OCI-LY3 (cell line): ENCODE measurements at regions not wholly inside any gene's neighbourhood (a gene's known extent, or its start where the extent isn't known, plus 50 kb on each side); places are given as distances from the start of the nearest gene placed in this dataset.

Experiments
- H2AFZ ChIP-seq: fragments of 200-600, 300-600 bp; shearing (Covaris generic); 2 replicates; pipeline ENCODE4 v1.6.0; 2014; ENCODE audit warnings: antibody characterized with exemption, low read depth, low read length
- H3K27ac ChIP-seq: fragments of 200-600, 300-600 bp; sonication (generic); 2 replicates; pipeline ENCODE4 v1.5.1; 2014; ENCODE audit warnings: mild to moderate bottlenecking, low read length, moderate library complexity, mixed read lengths
- H3K27me3 ChIP-seq: fragments of 200-600, 300-600 bp; sonication (generic); 2 replicates; pipeline ENCODE4 v1.6.1; 2014; ENCODE audit warnings: low read depth, low read length, mixed read lengths
- H3K36me3 ChIP-seq: fragments of 200-600, 300-600 bp; sonication (generic); replicated peaks from 2 replicates; pipeline ENCODE3; 2014; ENCODE audit warnings: low read depth, low read length, mixed read lengths
- H3K4me1 ChIP-seq: fragments of 300-600, 200-600 bp; sonication (generic); 2 replicates; pipeline ENCODE4 v1.6.1; 2014; ENCODE audit warnings: low read length, mixed read lengths
- H3K4me2 ChIP-seq: fragments of 200-600, 300-600 bp; sonication (generic); 2 replicates; pipeline ENCODE4 v1.6.1; 2014; ENCODE audit warnings: low read length, mixed read lengths
- H3K4me3 ChIP-seq: fragments of 300-600, 200-600 bp; sonication (generic); 2 replicates; pipeline ENCODE4 v1.5.1; 2014; ENCODE audit warnings: antibody characterized with exemption, mild to moderate bottlenecking, low read length, moderate library complexity
- H3K79me2 ChIP-seq: fragments of 300-600, 200-600 bp; shearing (Covaris generic); 2 replicates; pipeline ENCODE4 v1.6.1; 2014; ENCODE audit warnings: mild to moderate bottlenecking, low read length, mixed read lengths
- H3K9ac ChIP-seq: fragments of 300-600, 200-600 bp; shearing (Covaris generic); 2 replicates; pipeline ENCODE4 v1.6.0; 2014; ENCODE audit warnings: mild to moderate bottlenecking, low read length, moderate library complexity
- H3K9me3 ChIP-seq: fragments of 200-600, 300-600 bp; shearing (Covaris generic); 2 replicates; pipeline ENCODE4 v1.6.1; 2014; ENCODE audit warnings: low read length, mixed read lengths; ENCODE audit not compliant: insufficient read depth
- H4K20me1 ChIP-seq: fragments of 200-600, 300-600 bp; sonication (generic); 2 replicates; pipeline ENCODE4 v1.6.1; 2016; ENCODE audit warnings: low read length, mixed read lengths; ENCODE audit not compliant: insufficient read depth
- EZH2phosphoT487 ChIP-seq: fragments of 200-600 bp; shearing (Covaris generic); IDR thresholded peaks from 2 replicates; pipeline ENCODE4 v1.6.1; 2018; ENCODE audit warnings: antibody characterized with exemption, mixed run types, low read depth
- TF ChIP-seq, protein P1 (sequence below): fragments of 200-600, 300-600 bp; sonication (generic); IDR thresholded peaks from 2 replicates; pipeline ENCODE4 v1.5.1; 2014; ENCODE audit warnings: antibody characterized with exemption, low read length, low read depth

GRCh38 chr6:87907521-87907920, 140.1 kb upstream of the SPACA1 start:
- Histone ChIP-seq H3K9me3 (no peaks in the 10 kb centered on the region), H3K36me3 (no peaks in the 10 kb centered on the region), H3K27me3 (no peaks in the 10 kb centered on the region), H4K20me1 (no peaks in the 10 kb centered on the region), H3K4me3 (no peak overlapping the region), H2AFZ (no peak overlapping the region), H3K27ac (no peak overlapping the region), H3K4me1 (peaks cover 20% of the 10 kb centered on the region), H3K9ac (no peak overlapping the region), H3K79me2 (no peaks in the 10 kb centered on the region), H3K4me2 (no peak overlapping the region)
- TF ChIP-seq EZH2phosphoT487: no peak
- TF ChIP-seq, protein P1, sequence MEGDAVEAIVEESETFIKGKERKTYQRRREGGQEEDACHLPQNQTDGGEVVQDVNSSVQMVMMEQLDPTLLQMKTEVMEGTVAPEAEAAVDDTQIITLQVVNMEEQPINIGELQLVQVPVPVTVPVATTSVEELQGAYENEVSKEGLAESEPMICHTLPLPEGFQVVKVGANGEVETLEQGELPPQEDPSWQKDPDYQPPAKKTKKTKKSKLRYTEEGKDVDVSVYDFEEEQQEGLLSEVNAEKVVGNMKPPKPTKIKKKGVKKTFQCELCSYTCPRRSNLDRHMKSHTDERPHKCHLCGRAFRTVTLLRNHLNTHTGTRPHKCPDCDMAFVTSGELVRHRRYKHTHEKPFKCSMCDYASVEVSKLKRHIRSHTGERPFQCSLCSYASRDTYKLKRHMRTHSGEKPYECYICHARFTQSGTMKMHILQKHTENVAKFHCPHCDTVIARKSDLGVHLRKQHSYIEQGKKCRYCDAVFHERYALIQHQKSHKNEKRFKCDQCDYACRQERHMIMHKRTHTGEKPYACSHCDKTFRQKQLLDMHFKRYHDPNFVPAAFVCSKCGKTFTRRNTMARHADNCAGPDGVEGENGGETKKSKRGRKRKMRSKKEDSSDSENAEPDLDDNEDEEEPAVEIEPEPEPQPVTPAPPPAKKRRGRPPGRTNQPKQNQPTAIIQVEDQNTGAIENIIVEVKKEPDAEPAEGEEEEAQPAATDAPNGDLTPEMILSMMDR: no peak

DNA sequence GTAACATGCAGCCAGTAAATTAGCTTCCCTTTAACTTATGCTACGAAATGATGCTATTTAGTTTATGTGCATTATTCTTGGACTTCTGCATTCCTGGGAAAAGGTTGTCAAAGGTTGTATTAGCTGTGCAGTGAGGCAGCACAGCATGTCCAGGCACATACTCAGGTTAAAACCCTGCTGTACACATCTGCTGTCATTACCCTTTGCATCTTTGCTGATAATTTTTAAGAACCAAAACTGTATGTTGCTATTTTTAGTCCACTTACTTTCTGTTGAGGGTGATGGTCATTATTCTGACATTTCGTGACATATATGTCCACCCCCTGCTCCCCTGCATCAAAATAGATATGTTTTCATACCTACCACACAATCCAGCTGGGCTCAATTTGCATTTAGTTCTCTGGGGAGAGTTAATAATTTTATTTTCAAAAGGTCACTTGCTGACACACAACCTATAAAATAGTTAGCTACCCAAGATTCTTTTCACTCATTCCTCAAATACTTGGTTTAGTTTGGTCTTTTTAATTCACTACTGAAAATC, 142.5 kb upstream of the SPACA1 start:
- peak overlapping the region; percentile 49 for H3K4me2 ChIP-seq

GRCh38 chr6:87904011-87904410, 143.6 kb upstream of the SPACA1 start:
- Histone ChIP-seq H3K9ac (no peak overlapping the region), H3K36me3 (no peaks in the 10 kb centered on the region), H4K20me1 (no peaks in the 10 kb centered on the region), H3K27me3 (no peaks in the 10 kb centered on the region), H2AFZ (no peak overlapping the region), H3K4me3 (no peak overlapping the region), H3K9me3 (no peaks in the 10 kb centered on the region), H3K4me2 (no peak overlapping the region), H3K4me1 (peaks cover 20% of the 10 kb centered on the region), H3K27ac (no peak overlapping the region), H3K79me2 (no peaks in the 10 kb centered on the region)
- TF ChIP-seq EZH2phosphoT487: no peak
- TF ChIP-seq, protein P1: no peak

More for the DNA sequence above, 142.5 kb upstream of the SPACA1 start:
- Histone ChIP-seq H2AFZ (no peak overlapping the region), H3K27ac (no peak overlapping the region), H3K36me3 (no peaks in the 10 kb centered on the region), H3K4me1 (peaks cover 20% of the 10 kb centered on the region), H3K79me2 (no peaks in the 10 kb centered on the region), H3K27me3 (no peaks in the 10 kb centered on the region), H3K9me3 (no peaks in the 10 kb centered on the region), H3K4me3 (no peak overlapping the region), H4K20me1 (no peaks in the 10 kb centered on the region), H3K9ac (no peak overlapping the region)
- TF ChIP-seq, protein P1: no peak
- TF ChIP-seq EZH2phosphoT487: no peak

DNA sequence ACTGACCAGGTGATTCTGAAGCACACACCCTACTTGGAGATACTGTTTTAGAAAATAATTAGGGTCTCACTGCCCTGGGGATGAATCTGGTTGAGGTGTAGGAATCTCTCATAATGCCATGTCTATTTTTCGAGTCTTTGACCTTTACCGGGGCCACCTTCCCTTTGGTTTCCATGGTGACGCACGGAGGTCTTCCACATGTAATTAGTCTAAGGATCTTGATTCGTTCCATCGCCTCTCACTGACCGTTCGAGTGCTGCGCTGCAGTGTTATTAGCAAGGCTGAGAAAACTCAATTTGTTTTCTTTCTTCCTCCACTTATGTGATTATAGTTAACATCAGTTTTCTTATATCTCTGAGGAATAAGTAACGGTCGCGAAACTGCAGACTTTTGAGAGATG, 144.3 kb upstream of the SPACA1 start:
- Histone ChIP-seq H4K20me1 (no peaks in the 10 kb centered on the region), H3K4me2 (no peak overlapping the region), H3K27ac (no peak overlapping the region), H3K9me3 (no peaks in the 10 kb centered on the region), H3K27me3 (no peaks in the 10 kb centered on the region), H2AFZ (no peak overlapping the region), H3K9ac (no peak overlapping the region), H3K79me2 (no peaks in the 10 kb centered on the region), H3K36me3 (no peaks in the 10 kb centered on the region), H3K4me1 (peaks cover 20% of the 10 kb centered on the region), H3K4me3 (no peak overlapping the region)
- TF ChIP-seq EZH2phosphoT487: no peak
- TF ChIP-seq, protein P1: no peak
